Kidney tubule cell (primary cell): ENCODE measurements at regions not wholly inside any gene's neighbourhood (a gene's known extent, or its start where the extent isn't known, plus 50 kb on each side); places are given as distances from the start of the nearest gene placed in this dataset.
A peak's percentile ranks its signal among the peaks of the same experiment; 100 is the strongest.
"Not testable (repeated sequence)": the region's sequence is repeated elsewhere in the genome, so short reads cannot be mapped to it uniquely, and the experiment has no call there.

Experiments
- DNase-seq: peaks from one replicate; pipeline ENCODE4 v3.0.0-alpha.2; 2018; ENCODE audit warnings: low spot score

DNA sequence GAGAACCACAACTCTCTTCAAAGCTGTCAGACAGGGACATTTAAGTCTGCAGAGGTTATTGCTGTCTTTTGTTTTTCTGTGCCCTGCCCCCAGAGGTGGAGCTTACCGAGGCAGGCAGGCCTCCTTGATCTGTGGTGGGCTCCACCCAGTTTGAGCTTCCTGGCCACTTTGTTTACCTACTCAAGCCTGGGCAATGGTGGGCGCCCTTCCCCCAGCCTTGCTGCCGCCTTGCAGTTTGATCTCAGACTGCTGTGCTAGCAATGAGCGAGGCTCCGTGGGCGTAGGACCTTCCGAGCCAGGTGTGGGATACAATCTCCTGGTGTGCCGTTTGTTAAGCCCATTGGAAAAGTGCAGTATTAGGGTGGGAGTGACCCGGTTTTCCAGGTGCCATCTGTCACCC, 822.1 kb downstream of the KCNMA1 start:
- not testable (repeated sequence) for DNase-seq

DNA sequence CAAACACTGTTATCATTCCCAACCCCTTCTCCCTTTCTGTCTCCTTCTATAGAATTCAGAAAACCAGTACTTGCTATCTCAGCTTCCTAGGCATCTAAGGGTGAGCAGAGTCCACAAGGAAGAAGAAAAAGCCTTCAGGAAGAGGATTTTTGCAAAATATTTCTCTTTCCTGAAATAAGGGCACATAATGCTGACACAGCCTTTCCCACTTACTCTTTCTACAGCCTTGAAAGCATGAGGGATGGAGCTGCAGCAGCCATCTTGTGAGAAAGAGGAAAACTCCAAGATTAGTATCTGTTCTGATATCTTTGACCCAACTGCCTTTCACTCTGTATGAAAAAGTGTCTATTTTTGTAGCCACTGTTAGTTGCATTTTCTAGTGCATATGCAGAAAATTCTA, 826.2 kb downstream of the KCNMA1 start:
- no peak for DNase-seq

DNA sequence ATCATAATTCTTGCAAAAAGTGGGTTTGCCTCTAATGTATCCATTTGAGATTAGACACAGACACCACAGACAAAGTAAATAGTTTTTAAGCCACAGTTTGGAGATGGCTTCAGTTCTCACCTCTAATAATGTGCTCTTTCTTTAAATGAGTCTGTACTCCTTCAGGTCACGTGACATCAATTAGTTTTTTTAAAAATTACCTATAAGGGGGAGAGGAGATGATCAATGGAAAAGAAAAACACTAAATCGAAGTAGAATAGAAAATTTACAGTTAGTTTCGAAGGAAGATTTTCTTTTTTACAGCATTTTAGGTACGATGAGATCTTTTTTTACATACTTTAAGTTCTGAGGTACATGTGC, 849.2 kb downstream of the KCNMA1 start:
- no peak for DNase-seq

GRCh38 chr10:76787746-76788451, 849.7 kb downstream of the KCNMA1 start:
- no peak for DNase-seq

DNA sequence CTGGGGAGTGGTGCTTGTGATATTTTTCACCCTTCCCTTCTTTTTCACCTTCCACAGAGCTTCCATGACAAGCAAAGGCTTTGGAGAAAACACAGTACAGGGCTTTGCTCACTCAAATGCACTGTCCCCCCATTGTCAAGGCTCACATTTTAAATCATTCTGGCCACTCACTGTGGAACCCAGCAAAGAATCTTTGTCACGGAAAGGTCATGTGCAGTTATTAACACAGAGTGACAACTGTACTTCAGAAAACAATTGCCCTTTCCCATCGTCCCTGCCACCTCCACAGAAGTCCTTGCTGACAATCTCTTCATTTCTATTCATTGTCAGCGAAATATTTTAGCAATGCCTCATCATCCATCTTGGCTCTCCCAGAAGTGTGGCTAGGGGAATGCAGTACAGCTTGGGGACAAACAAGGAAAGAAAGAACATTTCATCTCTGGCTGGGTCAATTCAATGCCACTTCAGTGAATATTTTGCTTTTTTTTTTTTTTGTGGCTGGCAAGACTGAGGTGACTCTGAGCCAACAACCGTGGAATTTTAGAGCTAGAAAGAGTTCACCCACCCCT, 851.0 kb downstream of the KCNMA1 start:
- no peak for DNase-seq

DNA sequence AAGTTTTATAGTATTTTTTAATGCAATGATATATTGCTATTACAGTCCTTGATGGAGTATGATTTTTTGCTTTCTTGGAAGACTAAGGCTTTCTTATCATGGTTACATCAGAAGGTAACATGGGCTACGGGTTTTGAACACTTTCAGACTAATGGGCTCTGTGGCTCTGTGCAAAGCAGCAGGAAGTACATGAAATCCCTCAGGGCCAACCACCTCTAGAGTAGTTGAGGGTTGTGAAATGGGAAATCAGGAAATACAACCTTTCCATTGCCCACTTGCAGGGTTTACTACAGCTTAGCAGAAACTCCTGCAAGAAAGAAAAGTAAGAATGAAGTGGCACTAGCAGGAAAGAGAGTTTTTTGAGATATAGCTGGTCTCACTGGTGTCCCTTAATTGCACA, 853.5 kb downstream of the KCNMA1 start:
- DNase-seq, result no peak

DNA sequence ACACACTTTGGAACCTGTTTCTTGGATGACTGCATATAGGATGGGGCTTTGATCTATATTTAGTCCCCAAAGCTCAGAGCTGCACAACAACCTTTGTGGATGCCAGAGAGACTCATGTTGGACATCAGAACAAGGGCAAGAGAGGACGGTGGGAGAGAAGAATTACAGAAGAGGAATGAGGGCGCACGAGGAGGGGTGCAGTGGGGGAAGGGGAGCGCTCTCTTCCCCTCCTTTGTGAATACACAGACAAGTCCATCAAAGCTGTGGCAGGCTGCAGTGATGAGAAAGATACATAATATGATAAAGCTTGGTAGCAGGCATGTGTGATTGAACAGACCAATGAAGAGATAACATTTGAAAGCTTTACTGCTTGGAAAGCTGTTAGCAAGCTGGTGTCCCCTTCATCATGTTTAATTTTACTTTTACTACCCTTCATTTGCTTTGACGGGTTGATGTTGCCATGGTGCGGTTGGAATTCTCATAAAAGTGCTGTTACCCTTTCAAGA, 857.8 kb downstream of the KCNMA1 start:
- no peak for DNase-seq

DNA sequence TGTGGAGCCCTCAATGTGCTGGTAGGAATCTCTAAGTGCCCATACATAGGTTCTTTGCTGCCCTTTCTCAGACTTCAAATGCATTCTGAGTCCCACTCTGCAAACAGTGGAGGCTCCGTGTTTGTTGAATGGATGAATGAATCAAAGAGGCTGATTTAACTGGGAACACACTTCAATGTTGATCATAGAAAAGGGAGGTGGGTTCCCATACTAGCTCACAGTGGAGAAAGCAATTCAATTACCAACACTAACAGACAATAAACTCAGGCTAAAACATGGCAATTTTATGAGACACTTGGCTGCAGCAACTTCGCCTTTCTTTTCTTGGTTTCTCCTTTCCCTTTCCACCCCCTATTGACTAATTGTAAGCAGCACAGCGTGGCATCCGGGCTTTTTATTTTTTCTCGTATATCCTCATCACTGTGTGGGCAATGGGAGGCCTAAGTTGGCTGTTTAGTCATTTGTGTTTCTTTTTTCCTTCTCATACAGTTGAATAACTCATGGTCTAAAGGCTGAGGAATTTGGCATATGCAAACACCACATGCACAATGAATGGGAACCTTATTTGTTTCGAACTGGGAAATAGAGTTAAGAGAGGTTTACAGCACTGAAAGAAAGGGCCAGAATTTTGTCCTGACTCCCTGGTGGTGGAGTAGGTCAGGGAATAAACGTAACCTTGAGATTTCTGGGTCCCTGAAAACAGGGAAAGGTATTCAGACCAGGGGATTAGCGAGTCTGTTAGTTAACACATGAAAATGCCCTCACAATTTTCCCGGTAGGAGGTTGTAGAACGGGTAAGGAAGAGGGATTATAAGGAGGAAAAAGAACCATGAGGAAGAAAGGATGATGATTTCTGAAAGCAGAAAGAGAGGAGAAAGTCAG, 858.5 kb downstream of the KCNMA1 start:
- DNase-seq, result peak; percentile 37

DNA sequence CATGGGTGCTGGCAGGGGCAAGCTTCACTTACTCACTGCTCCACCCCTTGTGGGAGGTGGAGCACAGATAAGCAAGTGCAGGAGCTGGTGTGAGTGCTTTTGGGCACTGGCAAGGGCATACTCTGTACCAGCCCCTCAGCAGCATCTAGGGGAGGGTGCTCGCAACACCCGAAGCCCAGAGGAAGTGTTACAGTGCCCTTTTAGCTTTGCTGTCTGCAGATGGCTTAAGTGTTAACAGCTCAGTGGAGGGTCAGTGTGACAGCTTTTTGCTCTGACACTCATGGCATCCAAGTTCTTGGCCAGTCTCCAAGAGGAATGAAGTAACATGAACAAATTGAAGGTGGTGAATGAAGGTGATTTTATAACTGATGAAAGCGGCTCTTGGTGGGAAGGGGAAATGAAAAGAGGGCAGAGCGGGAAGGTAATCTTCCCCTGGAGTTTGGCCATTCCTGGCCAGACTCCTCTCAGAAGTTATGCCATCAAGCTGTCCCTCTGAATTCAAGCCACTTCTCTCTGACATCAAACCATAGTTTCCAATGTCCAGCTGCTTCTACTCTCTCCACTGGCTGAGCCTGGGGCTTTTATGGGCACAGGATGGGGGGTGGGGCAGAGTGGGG, 862.5 kb downstream of the KCNMA1 start:
- no peak for DNase-seq

GRCh38 chr10:76769582-76769981, 868.0 kb downstream of the KCNMA1 start:
- DNase-seq, result no peak

- DNase-seq, result no peak
Measured at GRCh38 chr10:76769161-76769560, 868.4 kb downstream of the KCNMA1 start.

DNA sequence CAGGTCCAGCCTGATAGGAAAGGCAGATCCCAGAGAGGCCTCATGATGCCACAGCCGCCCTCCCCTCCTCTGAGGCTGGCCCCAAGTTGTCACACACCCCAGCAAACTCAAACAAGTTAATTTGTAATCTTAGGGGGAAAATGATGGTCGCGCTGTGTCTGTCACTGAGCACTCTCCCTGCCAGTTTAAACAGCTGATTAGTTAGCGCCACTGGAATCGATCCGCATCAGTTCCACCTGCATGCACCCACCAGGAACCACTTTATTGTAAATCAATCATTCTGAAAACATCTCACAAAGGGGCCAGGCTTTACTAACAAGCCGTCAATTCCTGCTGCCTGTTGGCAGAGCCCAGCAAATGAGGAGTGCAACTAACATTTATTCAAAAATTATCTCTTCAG, 870.9 kb downstream of the KCNMA1 start:
- DNase-seq, result no peak

DNA sequence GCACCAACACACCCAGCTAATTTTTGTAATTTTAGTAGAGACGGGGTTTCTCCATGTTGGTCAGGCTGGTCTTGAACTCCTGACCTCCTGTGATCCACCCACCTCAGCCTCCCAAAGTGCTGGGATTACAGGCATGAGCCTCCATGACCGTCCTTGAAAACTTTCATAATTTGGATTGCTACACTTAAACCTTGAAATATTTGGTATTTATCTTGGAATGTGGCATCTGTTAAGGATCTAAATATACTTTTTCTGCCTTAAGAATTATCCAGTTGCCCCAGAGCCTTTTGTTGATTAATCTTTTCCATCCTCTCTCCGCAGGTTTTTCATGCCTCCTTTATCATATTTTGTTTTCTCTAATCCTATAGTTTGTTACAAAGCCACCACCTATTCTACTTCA, 872.7 kb downstream of the KCNMA1 start:
- DNase-seq, result not testable (repeated sequence)

- DNase-seq, result no peak
Measured at GRCh38 chr10:76764177-76764576, 873.4 kb downstream of the KCNMA1 start.

DNA sequence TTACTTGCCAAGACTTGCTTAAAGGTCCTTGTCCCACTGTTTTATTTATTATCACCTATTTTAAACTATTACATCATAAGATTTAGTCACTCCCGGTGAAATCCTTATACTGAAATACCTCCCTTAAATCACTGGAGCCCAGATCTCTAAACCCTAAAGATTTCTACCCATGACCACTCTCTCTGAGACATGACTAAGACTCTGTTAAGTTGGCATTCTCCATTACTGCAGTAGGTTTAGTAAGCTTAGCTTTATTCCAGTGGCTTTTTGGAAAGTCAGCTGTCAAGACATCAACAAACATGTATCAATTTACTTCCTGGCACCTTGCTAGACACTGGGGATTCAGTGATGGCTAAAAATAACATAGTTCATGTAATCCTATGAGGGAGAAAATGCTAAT, 874.2 kb downstream of the KCNMA1 start:
- no peak for DNase-seq

DNA sequence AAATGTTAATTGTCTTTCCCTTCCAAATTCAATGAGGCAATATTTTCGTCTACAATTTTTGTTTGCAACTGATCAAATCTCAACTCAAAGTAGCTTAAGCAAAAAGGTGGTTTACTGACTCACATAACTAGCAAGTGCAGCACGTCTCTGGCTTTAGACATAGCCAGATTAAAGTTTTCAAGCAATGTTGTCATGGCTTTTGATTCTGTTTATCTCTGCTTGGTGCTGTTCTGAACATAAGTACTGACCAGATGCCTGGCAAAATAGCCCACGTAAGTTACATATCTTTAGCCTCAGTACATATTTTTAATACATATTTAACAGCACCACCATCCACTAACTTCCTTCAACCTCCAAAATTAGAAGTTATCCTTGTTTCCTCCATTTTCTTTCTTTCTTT, 877.9 kb downstream of the KCNMA1 start:
- no peak for DNase-seq

GRCh38 chr10:76743169-76743568, 894.4 kb downstream of the KCNMA1 start:
- DNase-seq, result no peak

- DNase-seq, result no peak
Measured at GRCh38 chr10:76740514-76740913, 897.1 kb downstream of the KCNMA1 start.

GRCh38 chr10:76738991-76739390, 898.6 kb downstream of the KCNMA1 start:
- DNase-seq, result no peak

- no peak for DNase-seq
Measured at GRCh38 chr10:76736815-76737618, 900.6 kb downstream of the KCNMA1 start.

GRCh38 chr10:76736392-76736791, 901.2 kb downstream of the KCNMA1 start:
- DNase-seq, result no peak

DNA sequence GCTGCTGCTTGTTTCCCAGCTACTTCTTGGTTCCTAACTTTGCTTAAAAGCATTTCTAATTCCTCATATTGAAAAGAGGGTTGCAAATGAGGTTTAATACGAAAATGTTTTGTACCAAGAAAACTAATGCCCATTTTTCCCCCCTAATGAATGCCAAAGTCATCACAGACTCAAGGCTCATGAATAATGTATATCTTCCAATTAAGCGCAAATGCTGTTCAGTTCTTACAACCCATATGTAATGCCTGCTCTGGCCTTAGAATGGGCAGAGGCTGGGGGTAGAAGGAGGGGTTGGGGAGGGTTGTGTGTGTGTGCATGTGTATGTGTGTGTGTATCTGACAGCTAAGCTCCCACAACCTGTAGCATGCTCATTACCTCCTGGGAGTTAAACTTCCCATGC, 901.7 kb downstream of the KCNMA1 start:
- no peak for DNase-seq
